Naive thymus-derived CD4-positive, alpha-beta T cell (primary cell): ENCODE measurements at regions not wholly inside any gene's neighbourhood (a gene's known extent, or its start where the extent isn't known, plus 50 kb on each side); places are given as distances from the start of the nearest gene placed in this dataset.

Experiments
- ATAC-seq: fragments of 150-1000 bp; cut with Tn5 transposase; 2 replicates; pipeline ENCODE4 v1.10.0; 2021; ENCODE audit warnings: mild to moderate bottlenecking, moderate library complexity
- CTCF ChIA-PET: fragments of 350-600 bp; sonication (Branson Sonifier 250); formaldehyde crosslinking; loops from one replicate; lab custom pipeline; 2021; ENCODE audit warnings: antibody characterized with exemption; lab: Charles Lee
- POLR2A ChIA-PET: fragments of 350-600 bp; sonication (Branson Sonifier 250); formaldehyde crosslinking; loops from one replicate; lab custom pipeline; 2021; ENCODE audit warnings: antibody characterized with exemption, inconsistent platforms; lab: Charles Lee
- DNase-seq, 9 donors: peaks; one replicate each; pipeline versions ENCODE4 v3.0.0 to v3.0.0-alpha.2; 2020 to 2022; ENCODE audit warnings: mixed read lengths in 1 of 9
- H3K27ac ChIP-seq: one replicate; pipeline ENCODE4 v1.7.0; 2013; ENCODE audit warnings: mild to moderate bottlenecking, low read depth, low read length, moderate library complexity
- H3K27me3 ChIP-seq, 2 donors: one replicate each; pipeline ENCODE4 v1.7.0; 2013; ENCODE audit warnings: low read length in 2 of 2, mild to moderate bottlenecking in 2 of 2, moderate library complexity in 2 of 2; ENCODE audit not compliant: control insufficient read depth in 2 of 2, insufficient read depth in 2 of 2
- H3K36me3 ChIP-seq, 3 experiments: 1 replicate in 2 of 3; 2 replicates in 1 of 3; pipeline ENCODE4 v1.7.0; 2013; ENCODE audit warnings: low read length in 3 of 3, mild to moderate bottlenecking in 3 of 3, moderate library complexity in 1 of 3; ENCODE audit not compliant: insufficient read depth in 3 of 3, control insufficient read depth in 2 of 3
- H3K4me1 ChIP-seq, 2 donors: one replicate each; pipeline ENCODE4 v1.7.0; 2013; ENCODE audit warnings: low read length in 2 of 2, mild to moderate bottlenecking in 2 of 2, moderate library complexity in 1 of 2; ENCODE audit not compliant: control insufficient read depth in 2 of 2, insufficient read depth in 2 of 2
- H3K4me3 ChIP-seq: 2 replicates; pipeline ENCODE4 v1.7.0; 2013; ENCODE audit warnings: mild to moderate bottlenecking, low read length
- H3K9me3 ChIP-seq, 3 experiments: 1 replicate in 2 of 3; 2 replicates in 1 of 3; pipeline ENCODE4 v1.7.0; 2013; ENCODE audit warnings: low read length in 3 of 3; ENCODE audit not compliant: control insufficient read depth in 2 of 3
- H3K27ac Mint-ChIP-seq, 9 donors: one replicate each; pipeline ENCODE4 v1.8.0; 2020 to 2022; ENCODE audit warnings: mixed read lengths in 9 of 9, mild to moderate bottlenecking in 8 of 9, moderate library complexity in 5 of 9, inconsistent platforms in 2 of 9
- H3K27me3 Mint-ChIP-seq, 5 donors: one replicate each; pipeline ENCODE4 v1.8.0; 2021 to 2022; ENCODE audit warnings: mixed read lengths in 5 of 5, mild to moderate bottlenecking in 1 of 5
- H3K36me3 Mint-ChIP-seq, 5 donors: one replicate each; pipeline ENCODE4 v1.8.0; 2020 to 2022; ENCODE audit warnings: mixed read lengths in 5 of 5, mild to moderate bottlenecking in 3 of 5, inconsistent platforms in 1 of 5
- H3K4me1 Mint-ChIP-seq, 7 donors: one replicate each; pipeline ENCODE4 v1.8.0; 2020 to 2022; ENCODE audit warnings: mixed read lengths in 7 of 7, mild to moderate bottlenecking in 3 of 7, inconsistent platforms in 1 of 7
- H3K4me3 Mint-ChIP-seq, 10 donors: one replicate each; pipeline ENCODE4 v1.8.0; 2020 to 2022; ENCODE audit warnings: mild to moderate bottlenecking in 10 of 10, mixed read lengths in 10 of 10, moderate library complexity in 6 of 10, inconsistent platforms in 2 of 10
- H3K9me3 Mint-ChIP-seq, 11 donors: one replicate each; pipeline ENCODE4 v1.8.0; 2020 to 2022; ENCODE audit warnings: mixed read lengths in 11 of 11, mild to moderate bottlenecking in 4 of 11, inconsistent platforms in 1 of 11, moderate library complexity in 1 of 11
- intact Hi-C, 2 donors: fragments of 100-400 bp; cut with micrococcal nuclease; formaldehyde crosslinking; loops; one replicate each; pipeline ENCODE4 v1.15.1; 2023

DNA sequence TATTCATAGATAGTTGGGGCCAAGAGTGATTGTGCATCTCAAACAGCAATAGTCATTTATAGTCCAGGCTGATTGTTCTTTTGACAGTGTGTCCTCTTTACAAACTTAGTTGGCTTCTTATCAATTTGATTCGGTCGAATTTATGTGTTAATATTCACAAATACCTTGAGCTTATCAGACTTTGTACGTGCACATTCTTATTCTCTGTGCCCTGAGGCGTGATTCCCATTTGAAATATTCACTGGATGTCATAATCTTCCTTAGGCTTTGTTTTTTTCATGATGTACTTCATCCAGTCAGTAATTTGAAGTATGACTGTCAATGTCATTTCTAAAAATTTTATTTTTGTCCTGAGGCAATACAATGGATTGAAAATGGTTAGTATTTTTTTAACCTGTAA lies 263.5 kb upstream of the PCDH7 start:
- DNase-seq (no peak), ATAC-seq (no peak)
- ChIA-PET POLR2A (no interaction called here), CTCF (no interaction called here)
- Mint-ChIP-seq H3K9me3 (peaks cover 7 to 29% (median 10%) of the 10 kb centered on the region in 11 donors), H3K27me3 (no peaks in the 10 kb centered on the region), H3K36me3 (no peaks in the 10 kb centered on the region), H3K27ac (no peak overlapping the region), H3K4me1 (no peaks in the 10 kb centered on the region), H3K4me3 (no peak overlapping the region)
- Histone ChIP-seq H3K4me3 (no peak overlapping the region), H3K27me3 (no peaks in the 10 kb centered on the region), H3K27ac (no peak overlapping the region), H3K36me3 (no peaks in the 10 kb centered on the region), H3K9me3 (no peaks in the 10 kb centered on the region), H3K4me1 (no peaks in the 10 kb centered on the region)
- intact Hi-C loops = no loop called here

DNA sequence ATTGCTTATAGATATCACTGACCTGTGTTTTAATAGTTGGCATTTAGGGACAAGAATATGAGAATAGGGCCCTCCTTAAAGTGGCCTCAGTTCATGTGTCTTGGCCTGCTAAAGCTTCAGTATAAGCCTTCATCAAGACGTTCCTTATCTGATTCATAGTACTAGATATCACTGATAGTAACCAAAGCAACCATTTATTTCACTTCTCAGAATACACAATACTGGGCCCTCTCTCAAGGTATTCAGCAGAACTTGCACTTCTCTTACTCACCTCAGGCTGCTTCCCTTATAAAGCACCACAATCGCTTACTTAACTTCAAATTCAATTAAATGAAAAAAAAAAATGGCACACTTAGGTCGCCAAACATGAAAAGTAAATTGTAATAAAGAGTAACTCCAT lies 259.4 kb upstream of the PCDH7 start:
- no peaks in the 10 kb centered on the region for H3K27me3 ChIP-seq
- H3K27me3 Mint-ChIP-seq = no peaks in the 10 kb centered on the region
- no peak overlapping the region for H3K4me3 ChIP-seq
- intact Hi-C loops = no loop called here
- ChIA-PET POLR2A (no interaction called here), CTCF (no interaction called here)
- ATAC-seq = no peak
- H3K27ac ChIP-seq = no peak overlapping the region
- H3K36me3 Mint-ChIP-seq = no peaks in the 10 kb centered on the region
- no peak for DNase-seq
- H3K4me3 Mint-ChIP-seq = no peak overlapping the region
- H3K9me3 ChIP-seq = no peaks in the 10 kb centered on the region
- no peaks in the 10 kb centered on the region for H3K36me3 ChIP-seq
- peaks cover 0 to 15% (median 9%) of the 10 kb centered on the region in 11 donors for H3K9me3 Mint-ChIP-seq
- H3K4me1 Mint-ChIP-seq = no peaks in the 10 kb centered on the region
- no peak overlapping the region for H3K27ac Mint-ChIP-seq
- H3K4me1 ChIP-seq = no peaks in the 10 kb centered on the region

GRCh38 chr4:30461218-30461617 lies 259.0 kb upstream of the PCDH7 start:
- no peak overlapping the region for H3K4me3 Mint-ChIP-seq
- no peaks in the 10 kb centered on the region for H3K4me1 Mint-ChIP-seq
- Histone ChIP-seq H3K4me3 (no peak overlapping the region), H3K27me3 (no peaks in the 10 kb centered on the region), H3K36me3 (no peaks in the 10 kb centered on the region), H3K4me1 (no peaks in the 10 kb centered on the region), H3K9me3 (no peaks in the 10 kb centered on the region), H3K27ac (no peak overlapping the region)
- H3K27ac Mint-ChIP-seq = no peak overlapping the region
- CTCF ChIA-PET = no interaction called here
- ATAC-seq (no peak), DNase-seq (no peak)
- no peaks in the 10 kb centered on the region for H3K36me3 Mint-ChIP-seq
- intact Hi-C loops = no loop called here
- peaks cover 0 to 14% (median 6%) of the 10 kb centered on the region in 11 donors for H3K9me3 Mint-ChIP-seq
- POLR2A ChIA-PET = no interaction called here
- H3K27me3 Mint-ChIP-seq = no peaks in the 10 kb centered on the region

GRCh38 chr4:30462445-30463090 lies 257.6 kb upstream of the PCDH7 start:
- no peak for DNase-seq
- Histone ChIP-seq H3K27me3 (no peaks in the 10 kb centered on the region), H3K4me3 (no peak overlapping the region), H3K9me3 (no peaks in the 10 kb centered on the region), H3K36me3 (no peaks in the 10 kb centered on the region), H3K27ac (no peak overlapping the region), H3K4me1 (no peaks in the 10 kb centered on the region)
- POLR2A ChIA-PET = no interaction called here
- CTCF ChIA-PET = no interaction called here
- no peak overlapping the region for H3K27ac Mint-ChIP-seq
- intact Hi-C loops = no loop called here
- ATAC-seq = no peak
- no peaks in the 10 kb centered on the region for H3K36me3 Mint-ChIP-seq
- H3K27me3 Mint-ChIP-seq = no peaks in the 10 kb centered on the region
- H3K4me1 Mint-ChIP-seq = no peaks in the 10 kb centered on the region
- H3K9me3 Mint-ChIP-seq = peaks cover 0 to 12% (median 5%) of the 10 kb centered on the region in 11 donors
- no peak overlapping the region for H3K4me3 Mint-ChIP-seq

- intact Hi-C loops = no loop called here
- ATAC-seq = no peak
- Histone ChIP-seq H3K4me3 (no peak overlapping the region), H3K27me3 (no peaks in the 10 kb centered on the region), H3K27ac (no peak overlapping the region), H3K36me3 (no peaks in the 10 kb centered on the region), H3K9me3 (no peaks in the 10 kb centered on the region), H3K4me1 (no peaks in the 10 kb centered on the region)
- no peak overlapping the region for H3K27ac Mint-ChIP-seq
- no peaks in the 10 kb centered on the region for H3K36me3 Mint-ChIP-seq
- H3K9me3 Mint-ChIP-seq = peaks cover 0 to 8% (median 0%) of the 10 kb centered on the region in 11 donors
- H3K4me1 Mint-ChIP-seq = no peaks in the 10 kb centered on the region
- DNase-seq = no peak
- ChIA-PET POLR2A (no interaction called here), CTCF (no interaction called here)
- H3K27me3 Mint-ChIP-seq = no peaks in the 10 kb centered on the region
- H3K4me3 Mint-ChIP-seq = no peak overlapping the region
Observed at GRCh38 chr4:30471861-30472260, 248.3 kb upstream of the PCDH7 start.

DNA sequence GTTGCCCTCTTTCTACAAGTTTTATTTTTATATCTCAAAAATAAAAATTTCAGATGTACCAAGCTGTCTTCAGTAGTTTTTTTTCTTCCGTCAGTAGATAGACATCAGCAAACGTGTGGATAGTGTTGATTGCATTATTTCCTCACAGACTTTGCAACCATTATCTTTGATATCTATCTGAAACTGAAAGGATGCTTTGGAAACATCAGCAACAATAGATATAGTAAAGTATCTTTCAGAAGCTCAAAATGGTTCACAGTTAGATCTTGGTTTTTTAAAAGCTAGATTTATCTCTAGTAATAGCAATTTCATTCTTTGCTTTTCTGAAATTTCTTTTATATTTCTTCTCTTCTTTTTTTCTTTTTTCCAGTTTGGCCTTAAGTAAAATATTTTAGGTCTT lies 246.9 kb upstream of the PCDH7 start:
- Mint-ChIP-seq H3K9me3 (peaks cover 0 to 8% (median under 1%) of the 10 kb centered on the region in 11 donors), H3K27me3 (no peaks in the 10 kb centered on the region), H3K4me3 (no peak overlapping the region), H3K4me1 (no peaks in the 10 kb centered on the region), H3K27ac (no peak overlapping the region), H3K36me3 (no peaks in the 10 kb centered on the region)
- POLR2A ChIA-PET = no interaction called here
- no peaks in the 10 kb centered on the region for H3K27me3 ChIP-seq
- no peak overlapping the region for H3K4me3 ChIP-seq
- no peaks in the 10 kb centered on the region for H3K4me1 ChIP-seq
- no peaks in the 10 kb centered on the region for H3K36me3 ChIP-seq
- no peak for ATAC-seq
- no peaks in the 10 kb centered on the region for H3K9me3 ChIP-seq
- CTCF ChIA-PET = no interaction called here
- no peak overlapping the region for H3K27ac ChIP-seq
- DNase-seq = no peak
- intact Hi-C loops = no loop called here

GRCh38 chr4:30495251-30495650 lies 224.9 kb upstream of the PCDH7 start:
- H3K9me3 ChIP-seq = no peaks in the 10 kb centered on the region
- ChIA-PET CTCF (no interaction called here), POLR2A (no interaction called here)
- Mint-ChIP-seq H3K9me3 (peaks cover 2 to 23% (median 11%) of the 10 kb centered on the region in 11 donors), H3K27me3 (no peaks in the 10 kb centered on the region), H3K4me1 (no peaks in the 10 kb centered on the region), H3K27ac (no peak overlapping the region), H3K4me3 (no peak overlapping the region), H3K36me3 (no peaks in the 10 kb centered on the region)
- ATAC-seq (no peak), DNase-seq (no peak)
- no peak overlapping the region for H3K4me3 ChIP-seq
- intact Hi-C loops = no loop called here
- no peaks in the 10 kb centered on the region for H3K36me3 ChIP-seq
- no peaks in the 10 kb centered on the region for H3K27me3 ChIP-seq
- no peaks in the 10 kb centered on the region for H3K4me1 ChIP-seq
- no peak overlapping the region for H3K27ac ChIP-seq
